Astrocyte (in vitro differentiated cells and primary cell): ENCODE measurements at regions not wholly inside any gene's neighbourhood (a gene's known extent, or its start where the extent isn't known, plus 50 kb on each side); places are given as distances from the start of the nearest gene placed in this dataset.
"Not testable (repeated sequence)": the region's sequence is repeated elsewhere in the genome, so short reads cannot be mapped to it uniquely, and the experiment has no call there.

ENCODE experiments used
- CTCF ChIP-seq: IDR thresholded peaks from 2 replicates; pipeline ENCODE4 v1.5.1; 2011; ENCODE audit warnings: low read depth, mild to moderate bottlenecking, inconsistent platforms, low read length, moderate library complexity; ENCODE audit not compliant: insufficient read depth
- EZH2 ChIP-seq: IDR thresholded peaks from 2 replicates; pipeline ENCODE4 v1.6.1; 2012; ENCODE audit warnings: mild to moderate bottlenecking, low read length, inconsistent platforms; ENCODE audit not compliant: insufficient read depth

- not testable (repeated sequence) for TF ChIP-seq EZH2, CTCF
These were observed 772.5 kb downstream of the SH3BGRL start for GRCh38 chrX:81974413-81974812.
